Loucy (cell line): ENCODE measurements at regions not wholly inside any gene's neighbourhood (a gene's known extent, or its start where the extent isn't known, plus 50 kb on each side); places are given as distances from the start of the nearest gene placed in this dataset.

ENCODE experiments used
- H2AFZ ChIP-seq: fragments of 200-600 bp; sonication (generic); 2 replicates; pipeline ENCODE4 v1.6.0; 2016; ENCODE audit warnings: antibody characterized with exemption, mild to moderate bottlenecking, low read length, moderate library complexity
- H3F3A ChIP-seq: fragments of 200-600 bp; 2 replicates; pipeline ENCODE4 v1.6.0; 2016; ENCODE audit warnings: antibody characterized with exemption, low read depth, mild to moderate bottlenecking
- H3K27me3 ChIP-seq: fragments of 200-600 bp; sonication (generic); 2 replicates; pipeline ENCODE4 v1.6.1; 2014; ENCODE audit warnings: low read length, mild to moderate bottlenecking; ENCODE audit not compliant: insufficient read depth, poor library complexity, severe bottlenecking
- H3K36me3 ChIP-seq: fragments of 200-600 bp; sonication (generic); 2 replicates; pipeline ENCODE4 v1.6.1; 2016; ENCODE audit warnings: low read length; ENCODE audit not compliant: insufficient read depth
- H3K4me1 ChIP-seq: fragments of 200-600 bp; sonication (generic); 2 replicates; pipeline ENCODE4 v1.5.1; 2014; ENCODE audit warnings: low read length, mild to moderate bottlenecking; ENCODE audit not compliant: insufficient read depth, poor library complexity, severe bottlenecking
- H3K4me2 ChIP-seq: fragments of 200-600 bp; sonication (generic); 2 replicates; pipeline ENCODE4 v1.6.0; 2014; ENCODE audit warnings: antibody characterized with exemption, low read length, low read depth, mild to moderate bottlenecking; ENCODE audit not compliant: poor library complexity, severe bottlenecking
- H3K4me3 ChIP-seq: fragments of 200-600 bp; sonication (generic); 2 replicates; pipeline ENCODE4 v1.5.1; 2014; ENCODE audit warnings: low read length, mild to moderate bottlenecking, mixed read lengths; ENCODE audit not compliant: poor library complexity, severe bottlenecking
- H3K79me2 ChIP-seq: fragments of 200-600 bp; sonication (generic); 2 replicates; pipeline ENCODE4 v1.6.1; 2014; ENCODE audit warnings: low read length; ENCODE audit not compliant: insufficient read depth
- H3K9ac ChIP-seq: fragments of 200-600 bp; sonication (generic); 2 replicates; pipeline ENCODE4 v1.6.0; 2014; ENCODE audit warnings: mild to moderate bottlenecking, low read depth, low read length, moderate library complexity; ENCODE audit not compliant: poor library complexity, severe bottlenecking
- H3K9me2 ChIP-seq: fragments of 200-600 bp; sonication (generic); replicated peaks from 2 replicates; pipeline ENCODE4 v1.6.1; 2016; ENCODE audit warnings: low read depth, low read length, mixed read lengths
- H3K9me3 ChIP-seq: fragments of 200-600 bp; sonication (generic); 2 replicates; pipeline ENCODE4 v1.6.1; 2014; ENCODE audit warnings: mild to moderate bottlenecking, antibody characterized with exemption, low read length, low read depth; ENCODE audit not compliant: insufficient read depth
- H4K20me1 ChIP-seq: fragments of 200-600 bp; sonication (generic); 2 replicates; pipeline ENCODE4 v1.6.0; 2014; ENCODE audit warnings: antibody characterized with exemption, low read length, mild to moderate bottlenecking; ENCODE audit not compliant: insufficient read depth, poor library complexity, severe bottlenecking
- EZH2phosphoT487 ChIP-seq: fragments of 200-600 bp; IDR thresholded peaks from 2 replicates; pipeline ENCODE4 v1.6.1; 2018; ENCODE audit warnings: antibody characterized with exemption, mild to moderate bottlenecking, moderate library complexity, borderline replicate concordance
- TF ChIP-seq, protein P1 (sequence below): fragments of 200-600 bp; sonication (generic); conservative IDR thresholded peaks from 2 replicates; pipeline ENCODE4 v1.5.1; 2014; ENCODE audit warnings: mild to moderate bottlenecking, antibody characterized with exemption, low read length

DNA sequence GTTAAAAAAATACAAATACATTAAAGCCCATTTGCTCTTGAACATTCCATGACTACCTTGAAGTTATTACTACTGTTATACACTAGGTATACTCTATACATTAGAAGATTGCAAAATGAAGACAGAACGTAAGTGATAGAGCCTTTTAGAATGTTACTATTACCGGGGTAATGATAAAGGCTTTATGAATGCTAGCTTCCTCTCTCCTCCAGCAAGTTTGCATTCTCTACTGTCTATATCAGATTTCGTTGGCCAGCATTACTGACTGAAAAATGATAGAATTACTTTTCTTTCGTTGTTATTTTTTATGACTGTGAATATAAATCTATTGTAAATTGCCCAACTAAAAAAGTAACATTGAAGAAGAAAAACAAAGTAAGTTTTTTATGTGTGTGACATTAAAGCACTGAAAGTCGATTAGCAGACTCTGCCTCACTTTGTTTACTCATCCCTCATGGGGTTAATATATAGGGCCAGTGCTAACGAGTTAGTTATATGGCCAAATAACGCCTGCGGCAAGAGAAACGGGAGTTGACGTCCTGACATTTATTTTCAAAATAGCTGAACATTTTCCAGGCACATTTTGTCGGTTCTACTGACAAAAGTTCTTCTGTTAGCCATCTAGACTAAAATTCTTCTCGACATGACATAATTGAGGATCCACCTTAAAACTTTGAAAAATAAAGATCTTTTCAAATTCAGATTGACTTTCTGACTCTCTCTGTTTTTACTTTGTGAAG is 163.8 kb upstream of the KITLG start:
- H3K79me2 ChIP-seq = no peaks in the 10 kb centered on the region
- no peak overlapping the region for H3K4me2 ChIP-seq
- no peaks in the 10 kb centered on the region for H3K27me3 ChIP-seq
- no peaks in the 10 kb centered on the region for H3F3A ChIP-seq
- H3K9ac ChIP-seq = no peak overlapping the region
- no peaks in the 10 kb centered on the region for H3K36me3 ChIP-seq
- H3K9me2 ChIP-seq = no peaks in the 10 kb centered on the region
- no peaks in the 10 kb centered on the region for H4K20me1 ChIP-seq
- H3K4me3 ChIP-seq = no peak overlapping the region
- no peaks in the 10 kb centered on the region for H3K4me1 ChIP-seq
- H3K9me3 ChIP-seq = no peaks in the 10 kb centered on the region
- H2AFZ ChIP-seq = no peak overlapping the region
- no peak for TF ChIP-seq EZH2phosphoT487
- TF ChIP-seq, protein P1, sequence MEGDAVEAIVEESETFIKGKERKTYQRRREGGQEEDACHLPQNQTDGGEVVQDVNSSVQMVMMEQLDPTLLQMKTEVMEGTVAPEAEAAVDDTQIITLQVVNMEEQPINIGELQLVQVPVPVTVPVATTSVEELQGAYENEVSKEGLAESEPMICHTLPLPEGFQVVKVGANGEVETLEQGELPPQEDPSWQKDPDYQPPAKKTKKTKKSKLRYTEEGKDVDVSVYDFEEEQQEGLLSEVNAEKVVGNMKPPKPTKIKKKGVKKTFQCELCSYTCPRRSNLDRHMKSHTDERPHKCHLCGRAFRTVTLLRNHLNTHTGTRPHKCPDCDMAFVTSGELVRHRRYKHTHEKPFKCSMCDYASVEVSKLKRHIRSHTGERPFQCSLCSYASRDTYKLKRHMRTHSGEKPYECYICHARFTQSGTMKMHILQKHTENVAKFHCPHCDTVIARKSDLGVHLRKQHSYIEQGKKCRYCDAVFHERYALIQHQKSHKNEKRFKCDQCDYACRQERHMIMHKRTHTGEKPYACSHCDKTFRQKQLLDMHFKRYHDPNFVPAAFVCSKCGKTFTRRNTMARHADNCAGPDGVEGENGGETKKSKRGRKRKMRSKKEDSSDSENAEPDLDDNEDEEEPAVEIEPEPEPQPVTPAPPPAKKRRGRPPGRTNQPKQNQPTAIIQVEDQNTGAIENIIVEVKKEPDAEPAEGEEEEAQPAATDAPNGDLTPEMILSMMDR = no peak

DNA sequence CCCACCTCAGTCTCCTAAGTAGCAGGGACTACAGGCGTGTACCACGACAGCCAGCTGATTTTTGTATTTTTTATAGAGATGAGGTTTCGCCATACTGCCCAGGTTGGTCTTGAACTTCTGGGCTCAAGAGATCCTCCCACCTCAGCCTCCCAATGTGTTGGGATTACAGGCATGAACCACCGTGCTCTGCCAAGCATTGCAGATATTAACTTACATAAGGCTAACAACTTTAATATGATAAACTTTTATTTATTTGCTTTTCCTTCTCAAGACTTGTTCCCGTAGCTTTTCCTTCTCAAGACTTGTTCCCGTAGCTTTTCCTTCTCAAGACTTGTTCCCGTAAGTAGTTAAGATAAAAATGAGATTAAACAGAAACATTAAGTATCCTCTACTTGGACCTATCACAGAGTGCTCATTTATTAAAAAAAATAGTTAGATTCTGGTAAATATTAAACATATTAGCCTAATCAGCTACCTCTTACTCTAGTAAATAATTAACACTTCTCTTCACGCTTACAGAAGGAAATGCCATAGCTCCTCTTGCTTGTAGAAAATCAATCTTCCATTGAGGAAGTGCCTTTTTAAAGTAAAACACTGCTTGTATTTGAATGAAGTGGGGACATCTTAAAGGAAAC is 157.7 kb upstream of the KITLG start:
- Histone ChIP-seq H3K4me1 (no peaks in the 10 kb centered on the region), H4K20me1 (no peaks in the 10 kb centered on the region), H3K27me3 (no peaks in the 10 kb centered on the region), H3K9ac (no peak overlapping the region), H3K4me3 (no peak overlapping the region), H2AFZ (no peak overlapping the region), H3K36me3 (no peaks in the 10 kb centered on the region), H3K4me2 (no peak overlapping the region), H3K9me2 (no peaks in the 10 kb centered on the region), H3K79me2 (no peaks in the 10 kb centered on the region), H3K9me3 (no peaks in the 10 kb centered on the region), H3F3A (no peaks in the 10 kb centered on the region)
- TF ChIP-seq EZH2phosphoT487 = no peak
- TF ChIP-seq, protein P1 = no peak

DNA sequence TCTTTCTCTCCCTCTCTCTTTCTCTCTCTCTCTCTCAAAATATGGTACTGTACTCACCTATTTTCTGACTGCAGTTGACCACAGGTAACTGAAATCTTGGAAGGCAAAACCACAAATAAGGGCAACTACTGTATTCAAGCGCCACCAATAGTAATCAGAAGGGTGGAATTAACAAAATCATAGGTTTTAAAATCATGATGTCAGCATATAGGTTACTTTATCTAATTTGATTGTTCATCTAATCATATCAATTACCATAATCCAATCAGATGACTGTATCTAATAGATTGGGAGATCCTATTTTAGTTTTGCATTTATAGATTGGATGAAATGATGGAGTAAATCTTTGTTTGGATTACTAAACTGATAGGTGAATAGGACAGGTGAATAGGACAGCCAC is 155.8 kb upstream of the KITLG start:
- H3K9me2 ChIP-seq = no peaks in the 10 kb centered on the region
- H3K36me3 ChIP-seq = no peaks in the 10 kb centered on the region
- no peaks in the 10 kb centered on the region for H3K4me1 ChIP-seq
- H3K9ac ChIP-seq = no peak overlapping the region
- no peaks in the 10 kb centered on the region for H4K20me1 ChIP-seq
- H3K79me2 ChIP-seq = no peaks in the 10 kb centered on the region
- no peak overlapping the region for H3K4me3 ChIP-seq
- H3K27me3 ChIP-seq = no peaks in the 10 kb centered on the region
- no peak overlapping the region for H3K4me2 ChIP-seq
- no peak for TF ChIP-seq EZH2phosphoT487
- TF ChIP-seq, protein P1 = no peak
- H3F3A ChIP-seq = no peaks in the 10 kb centered on the region
- no peak overlapping the region for H2AFZ ChIP-seq
- no peaks in the 10 kb centered on the region for H3K9me3 ChIP-seq
